WI38 (cell line): ENCODE measurements at regions not wholly inside any gene's neighbourhood (a gene's known extent, or its start where the extent isn't known, plus 50 kb on each side); places are given as distances from the start of the nearest gene placed in this dataset.

Experiments
- H3K4me3 ChIP-seq: 2 replicates; pipeline ENCODE4 v1.5.1; 2011; ENCODE audit warnings: low read depth, mild to moderate bottlenecking, control low read depth, low read length
- CTCF ChIP-seq: IDR thresholded peaks from 2 replicates; pipeline ENCODE4 v1.5.1; 2012; ENCODE audit warnings: low read depth, mild to moderate bottlenecking, control low read depth, low read length

DNA sequence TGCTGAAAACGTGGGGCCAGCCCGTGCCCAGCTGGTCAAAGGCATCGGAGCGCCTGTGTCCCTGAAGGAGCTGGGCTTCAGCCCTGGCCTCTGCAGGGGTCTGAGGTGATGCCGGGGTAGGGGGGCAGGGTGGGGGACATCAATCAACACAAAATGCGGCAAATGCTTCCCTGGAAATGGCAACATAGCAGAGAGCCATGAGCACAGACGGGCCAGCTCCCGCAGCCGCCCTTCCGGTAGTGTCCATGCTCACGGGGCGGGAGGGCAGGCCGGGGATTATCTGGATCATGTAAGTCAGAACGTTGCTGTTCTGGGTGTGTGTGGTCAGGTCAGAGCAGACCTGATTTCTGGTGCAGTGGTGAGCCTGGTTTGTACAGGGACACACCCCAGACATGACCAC, 56.5 kb upstream of the TWIST2 start:
- no peak for TF ChIP-seq CTCF
- no peak overlapping the region for H3K4me3 ChIP-seq

DNA sequence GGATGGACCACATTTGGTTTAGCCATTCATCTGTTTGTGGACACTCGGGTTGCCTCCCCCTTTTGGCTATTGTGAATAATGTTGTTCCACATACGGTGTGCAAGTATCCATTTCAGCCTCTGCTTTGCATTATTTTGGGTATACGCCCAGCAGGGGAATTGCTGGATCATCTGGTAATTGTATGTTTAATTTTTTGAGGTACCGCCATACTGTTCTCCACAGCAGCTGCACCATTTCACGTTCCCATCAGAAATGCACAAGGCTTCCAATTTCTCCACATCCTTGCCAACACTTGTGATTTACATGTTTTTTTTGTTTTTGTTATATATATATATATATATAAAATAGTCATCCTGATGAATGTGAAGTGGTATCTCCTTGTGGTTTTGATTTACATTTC, 54.6 kb upstream of the TWIST2 start:
- no peak for TF ChIP-seq CTCF
- no peak overlapping the region for H3K4me3 ChIP-seq

- H3K4me3 ChIP-seq, result no peak overlapping the region
- no peak for TF ChIP-seq CTCF
Observed at GRCh38 chr2:238793801-238794449, 54.0 kb upstream of the TWIST2 start.

GRCh38 chr2:238796223-238796885, 51.5 kb upstream of the TWIST2 start:
- no peak for TF ChIP-seq CTCF
- H3K4me3 ChIP-seq, result no peak overlapping the region

GRCh38 chr2:238797537-238797936, 50.3 kb upstream of the TWIST2 start:
- TF ChIP-seq CTCF, result no peak
- H3K4me3 ChIP-seq, result no peak overlapping the region
